ENCODE measurements at regions not wholly inside any gene's neighbourhood (a gene's known extent, or its start where the extent isn't known, plus 50 kb on each side); places are given as distances from the start of the nearest gene placed in this dataset.

- DNase-seq: no peak
These were observed 120.3 kb upstream of the ADAMTS18 start for GRCh38 chr16:77555126-77555525.

DNA sequence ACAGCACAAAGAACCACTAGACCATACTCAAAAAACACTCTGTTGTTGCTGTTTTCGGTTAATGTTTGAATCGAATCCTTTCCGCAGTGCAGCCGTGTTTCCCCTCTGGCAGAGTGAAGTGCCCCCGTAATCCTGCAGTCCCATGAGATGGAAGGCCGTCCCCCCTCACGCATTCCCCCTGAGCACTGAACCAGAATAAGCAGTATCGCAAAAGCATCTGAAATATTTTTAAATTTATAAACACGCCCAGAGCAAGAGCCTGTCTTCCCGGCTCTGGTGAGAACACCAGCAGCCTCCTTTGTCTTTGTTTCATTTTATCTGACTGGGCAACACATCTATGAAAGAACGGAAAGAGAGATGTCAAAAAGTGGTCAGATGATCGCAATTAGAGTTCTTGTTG is 121.0 kb upstream of the ADAMTS18 start:
- DNase-seq: no peak

DNA sequence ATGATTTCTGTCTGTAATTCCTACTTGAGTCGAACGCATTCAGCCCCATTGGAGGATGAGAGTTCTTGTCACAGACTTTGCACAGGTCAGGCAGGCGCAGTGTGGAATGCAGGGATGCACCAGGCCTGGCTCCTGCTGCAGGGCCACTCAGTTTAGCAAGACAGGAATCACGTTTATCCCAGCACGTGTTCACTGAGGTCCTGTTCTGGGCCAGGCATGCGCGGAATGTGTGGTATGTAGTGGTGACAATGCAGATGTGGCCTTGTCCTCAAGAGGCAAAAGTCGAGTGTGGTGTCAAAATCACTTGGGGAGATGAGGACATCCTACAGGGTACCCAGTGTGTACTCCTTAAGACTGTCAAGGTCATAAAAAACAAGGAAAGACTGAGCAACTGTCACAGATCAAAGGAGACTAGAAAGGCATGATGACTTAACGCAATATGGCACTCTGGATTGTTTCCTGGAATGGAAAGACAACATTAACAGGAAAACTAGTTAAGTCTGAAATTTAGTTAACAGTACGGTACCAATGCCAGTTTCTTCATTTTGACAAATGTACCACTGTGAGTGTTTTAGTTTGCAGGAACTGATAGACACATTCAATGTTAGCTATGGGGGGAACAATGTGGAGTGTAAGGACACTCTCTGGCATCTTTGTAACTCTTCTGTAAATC is 121.5 kb upstream of the ADAMTS18 start:
- no peak for DNase-seq

GRCh38 chr16:77557385-77557784 is 122.6 kb upstream of the ADAMTS18 start:
- no peak for DNase-seq

DNA sequence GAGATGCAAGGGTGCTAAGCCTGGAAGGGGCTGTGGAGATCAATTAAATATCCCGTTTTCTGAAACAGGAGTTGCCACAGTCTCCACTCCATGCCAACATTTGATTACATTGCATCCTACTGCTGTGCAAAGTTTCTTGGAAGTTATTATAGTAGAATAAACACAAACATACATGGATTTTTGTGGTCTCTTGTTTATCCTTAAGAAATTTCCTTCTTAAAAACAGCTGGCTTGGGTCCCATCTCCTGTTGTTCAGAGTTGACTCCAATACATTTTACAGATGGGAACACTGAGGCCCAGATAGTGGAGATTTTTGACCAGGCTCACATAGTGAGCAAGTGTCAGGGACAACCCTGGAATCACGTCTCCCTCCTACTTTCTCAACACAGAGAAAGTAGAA is 124.0 kb upstream of the ADAMTS18 start:
- no peak for DNase-seq

- DNase-seq: no peak
These were observed 127.7 kb upstream of the ADAMTS18 start for GRCh38 chr16:77562497-77562896.

DNA sequence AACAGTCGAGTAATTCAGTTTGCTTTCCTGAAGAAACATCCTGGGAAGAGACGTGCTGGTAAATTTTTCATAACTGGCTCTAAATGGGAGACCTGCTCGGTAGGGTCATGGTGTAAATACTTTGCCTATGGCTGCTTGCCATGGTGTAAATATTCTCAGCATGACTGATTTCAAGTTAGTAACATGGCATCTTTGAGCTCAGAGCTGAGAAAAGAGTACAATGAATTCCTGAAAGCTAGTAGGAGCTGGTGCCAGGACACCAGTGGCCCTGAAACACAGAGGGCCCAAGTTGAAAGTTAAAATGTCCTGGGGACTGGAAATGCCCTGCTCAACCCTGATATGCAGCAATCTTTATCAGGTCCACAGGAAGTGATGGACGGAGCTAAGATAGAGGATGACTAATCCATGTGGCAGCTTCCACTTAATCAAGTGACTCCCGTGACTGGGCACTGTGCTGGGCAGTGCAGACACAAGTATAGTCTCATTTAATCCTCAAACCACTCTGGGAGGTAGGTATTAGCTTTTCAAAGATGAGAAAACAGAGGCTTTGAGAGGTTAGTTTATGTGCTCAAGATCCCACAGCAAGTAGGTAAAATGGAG is 130.1 kb upstream of the ADAMTS18 start:
- DNase-seq: no peak

DNA sequence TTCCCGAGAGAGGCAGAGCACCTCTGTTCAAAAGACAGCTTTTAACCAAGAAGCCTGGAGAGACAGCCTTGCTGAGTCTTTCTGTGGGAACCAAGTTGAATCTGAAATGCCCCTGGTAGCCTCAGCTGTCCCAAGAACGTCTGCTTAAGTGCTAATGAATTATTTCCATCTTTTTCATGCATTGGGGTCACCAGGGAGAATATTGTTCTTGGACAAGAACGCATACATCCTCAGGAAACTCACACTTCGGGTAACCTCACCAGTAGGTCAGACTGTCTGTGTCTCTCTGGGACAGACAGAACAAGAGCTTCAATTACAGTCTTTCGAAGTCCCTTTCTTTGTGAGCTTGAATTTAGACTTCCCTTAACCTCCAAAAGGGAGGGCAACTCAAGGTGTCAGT is 134.6 kb upstream of the ADAMTS18 start:
- DNase-seq: no peak

- no peak for DNase-seq
These were observed 135.7 kb upstream of the ADAMTS18 start for GRCh38 chr16:77570574-77570973.

DNA sequence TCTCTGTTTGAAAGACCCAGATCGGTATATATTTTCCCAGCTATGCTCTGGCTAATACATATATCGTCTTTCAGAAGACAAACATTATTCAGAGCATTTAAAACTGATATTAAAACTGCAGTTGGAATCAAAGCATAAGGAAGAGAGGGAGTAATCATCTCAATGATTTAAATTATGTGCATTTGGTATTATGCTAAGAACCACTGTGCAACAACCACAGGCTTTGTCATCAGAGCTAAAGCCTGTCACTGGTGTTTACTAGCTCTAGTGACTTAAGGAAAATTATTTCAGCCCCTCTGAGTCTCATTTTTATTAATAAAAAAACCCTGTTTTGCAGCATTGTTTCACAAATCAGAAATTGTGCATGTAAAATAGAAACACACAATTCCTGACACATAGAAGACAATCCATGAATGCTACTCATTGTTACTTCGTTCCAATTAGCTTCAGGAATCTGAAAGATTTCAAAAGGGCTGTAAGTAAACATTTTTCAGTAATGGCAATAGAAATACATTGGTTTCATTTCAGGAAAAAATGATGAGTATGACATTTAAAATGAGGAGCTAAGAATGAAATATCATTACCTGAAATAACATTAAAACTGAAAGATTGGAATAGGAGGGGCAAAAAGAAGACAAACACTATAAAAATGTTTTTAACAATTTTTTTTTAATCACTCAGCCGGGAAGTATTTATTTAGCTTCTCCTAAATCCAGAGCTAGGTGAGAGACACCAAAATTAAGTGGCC is 136.5 kb upstream of the ADAMTS18 start:
- DNase-seq: no peak

DNA sequence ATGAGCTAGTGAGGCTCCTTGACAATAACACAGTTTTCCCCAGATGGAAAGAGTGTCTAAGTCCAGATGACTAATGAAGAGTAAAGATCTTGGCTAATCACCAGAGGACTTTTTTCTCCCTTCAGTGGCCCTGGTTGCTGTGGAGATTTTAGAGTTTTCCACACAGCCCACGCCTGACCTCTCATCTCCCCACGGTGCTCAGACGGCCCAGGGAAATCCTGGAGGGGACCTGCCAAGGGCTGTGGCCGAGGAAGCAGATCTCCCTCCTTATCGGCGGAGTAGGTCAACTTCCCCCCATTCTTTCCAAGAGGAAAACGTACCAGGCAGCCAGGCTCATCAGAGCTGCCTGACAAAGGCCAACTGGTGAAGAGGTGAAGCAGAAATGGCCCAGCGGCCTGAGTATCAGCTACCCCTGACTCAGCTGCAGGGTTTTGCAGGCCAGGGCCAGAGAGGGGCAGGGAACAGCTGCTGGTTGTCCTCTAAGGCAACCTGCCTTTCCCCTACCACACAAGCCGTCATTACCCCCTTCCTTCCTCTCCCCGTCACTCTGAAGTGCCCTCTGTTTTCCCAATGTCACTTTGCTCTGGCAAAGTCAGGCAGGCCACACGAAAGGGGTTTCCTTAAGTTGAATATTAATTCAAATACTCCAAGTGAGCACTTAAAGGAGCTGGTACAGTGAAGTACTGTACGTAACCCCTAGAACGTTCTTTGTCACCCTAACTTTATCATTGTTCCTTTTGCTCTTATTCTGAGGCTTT is 140.2 kb upstream of the ADAMTS18 start:
- no peak for DNase-seq

DNA sequence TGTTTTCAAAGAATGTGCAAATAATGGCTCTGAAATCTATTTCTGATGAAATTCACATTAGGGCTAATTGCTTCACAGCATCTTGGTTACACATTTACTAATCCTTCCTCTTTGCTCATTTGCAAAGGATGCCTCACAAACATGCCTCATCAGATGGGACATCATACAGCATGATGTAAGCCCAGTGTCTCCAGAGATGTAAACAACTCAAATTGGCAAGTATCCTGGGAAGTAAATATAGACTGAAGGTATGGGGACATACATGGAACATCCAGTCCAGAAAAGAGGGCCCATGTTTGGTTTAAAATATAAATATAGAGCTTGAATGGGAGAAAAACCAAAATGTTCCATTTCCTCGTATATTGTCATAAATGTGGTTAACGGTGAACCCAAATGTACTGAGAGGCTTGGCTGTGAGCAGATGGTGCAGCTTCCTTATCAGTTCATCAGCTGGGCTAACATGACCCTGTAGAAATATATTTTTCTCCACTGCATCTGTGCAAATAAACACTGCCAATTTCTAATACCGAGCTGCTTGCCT is 142.9 kb upstream of the NUDT7 start:
- no peak for DNase-seq

DNA sequence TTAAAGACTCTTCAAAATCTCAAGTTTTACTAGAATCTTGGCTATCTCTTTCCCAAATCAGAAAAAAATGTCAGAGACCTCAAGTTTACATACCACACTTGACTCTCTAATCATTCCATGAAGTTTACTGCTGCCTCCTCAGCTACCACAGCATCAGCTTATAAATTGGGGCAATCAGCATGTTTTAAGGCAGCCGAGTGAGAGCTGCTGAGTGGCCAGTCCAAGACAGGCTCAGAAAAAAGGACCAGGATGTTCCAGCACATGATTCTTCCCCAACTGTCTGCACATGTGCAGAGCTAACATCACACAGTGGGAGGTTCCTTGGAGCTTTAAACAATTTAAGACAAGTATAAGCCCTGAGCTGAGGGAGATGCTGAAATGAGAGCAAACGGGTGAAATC is 140.6 kb upstream of the NUDT7 start:
- DNase-seq: no peak

- peak; percentile 73 for DNase-seq
These were observed 138.0 kb upstream of the NUDT7 start for GRCh38 chr16:77584205-77584859.

GRCh38 chr16:77585379-77586251 is 136.7 kb upstream of the NUDT7 start:
- no peak for DNase-seq

- no peak for DNase-seq
These were observed 133.9 kb upstream of the NUDT7 start for GRCh38 chr16:77588389-77588788.

- no peak for DNase-seq
These were observed 133.1 kb upstream of the NUDT7 start for GRCh38 chr16:77589071-77589765.

GRCh38 chr16:77590707-77591106 is 131.6 kb upstream of the NUDT7 start:
- DNase-seq: no peak

- no peak for DNase-seq
These were observed 131.0 kb upstream of the NUDT7 start for GRCh38 chr16:77591347-77591746.

DNA sequence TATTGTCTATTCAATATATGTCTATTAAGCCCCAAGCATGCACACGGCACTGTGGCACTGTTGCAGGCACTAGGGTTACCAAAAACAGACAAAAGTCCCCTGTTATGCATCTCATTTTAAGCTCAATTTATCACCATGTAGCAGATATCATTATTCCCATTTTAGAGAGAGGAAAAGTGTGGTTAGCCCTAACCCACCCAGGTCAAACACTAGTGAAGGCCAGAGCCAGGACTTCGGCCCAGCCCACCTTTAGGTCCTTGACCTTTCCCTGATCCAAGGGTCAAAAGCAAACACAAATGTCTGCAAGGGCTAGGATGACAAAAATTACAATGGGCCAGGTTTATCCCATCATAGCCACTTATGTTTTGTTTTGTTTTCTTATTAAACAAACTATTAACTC is 130.3 kb upstream of the NUDT7 start:
- DNase-seq: no peak

- no peak for DNase-seq
These were observed 128.3 kb upstream of the NUDT7 start for GRCh38 chr16:77594057-77594456.
